ENCODE measurements at regions not wholly inside any gene's neighbourhood (a gene's known extent, or its start where the extent isn't known, plus 50 kb on each side); places are given as distances from the start of the nearest gene placed in this dataset.

DNA sequence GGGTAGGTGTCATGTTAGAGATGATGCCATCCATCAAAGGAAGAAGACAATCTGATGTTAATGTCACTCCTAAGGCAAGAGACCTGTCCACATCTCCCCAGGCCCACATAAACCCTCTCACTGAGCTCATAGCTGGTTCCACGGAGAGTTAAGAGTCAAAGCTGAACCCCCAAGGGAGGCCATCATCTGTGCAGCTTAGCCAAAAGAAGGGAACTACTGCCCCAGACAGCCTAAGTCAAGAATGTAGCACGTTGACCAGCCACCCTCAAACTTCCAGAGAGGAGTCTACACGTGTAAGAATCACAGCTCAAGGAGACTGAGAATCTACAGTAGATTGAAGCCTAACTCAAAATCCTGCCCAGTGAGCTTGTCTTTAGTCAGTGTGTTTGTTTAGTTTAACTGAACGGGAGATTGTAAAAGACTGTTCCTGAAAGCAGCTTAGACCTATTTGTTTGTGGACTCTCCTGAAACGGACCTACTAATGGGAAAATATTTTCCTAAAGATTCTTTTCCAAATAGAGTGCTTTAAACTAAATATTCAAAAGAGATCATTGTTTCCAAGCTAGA is 192.7 kb upstream of the NFE2L3 start:
- TF ChIP-seq, protein P1, sequence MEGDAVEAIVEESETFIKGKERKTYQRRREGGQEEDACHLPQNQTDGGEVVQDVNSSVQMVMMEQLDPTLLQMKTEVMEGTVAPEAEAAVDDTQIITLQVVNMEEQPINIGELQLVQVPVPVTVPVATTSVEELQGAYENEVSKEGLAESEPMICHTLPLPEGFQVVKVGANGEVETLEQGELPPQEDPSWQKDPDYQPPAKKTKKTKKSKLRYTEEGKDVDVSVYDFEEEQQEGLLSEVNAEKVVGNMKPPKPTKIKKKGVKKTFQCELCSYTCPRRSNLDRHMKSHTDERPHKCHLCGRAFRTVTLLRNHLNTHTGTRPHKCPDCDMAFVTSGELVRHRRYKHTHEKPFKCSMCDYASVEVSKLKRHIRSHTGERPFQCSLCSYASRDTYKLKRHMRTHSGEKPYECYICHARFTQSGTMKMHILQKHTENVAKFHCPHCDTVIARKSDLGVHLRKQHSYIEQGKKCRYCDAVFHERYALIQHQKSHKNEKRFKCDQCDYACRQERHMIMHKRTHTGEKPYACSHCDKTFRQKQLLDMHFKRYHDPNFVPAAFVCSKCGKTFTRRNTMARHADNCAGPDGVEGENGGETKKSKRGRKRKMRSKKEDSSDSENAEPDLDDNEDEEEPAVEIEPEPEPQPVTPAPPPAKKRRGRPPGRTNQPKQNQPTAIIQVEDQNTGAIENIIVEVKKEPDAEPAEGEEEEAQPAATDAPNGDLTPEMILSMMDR (conservative IDR thresholded peaks at IDR 0.05 in 1 of 2, IDR thresholded peaks at IDR 0.05 in 1 of 2; ENCODE audit: low read depth in 1 of 2, low read length in 2 of 2): no peak
- TF ChIP-seq EZH2 (IDR thresholded peaks at IDR 0.05; ENCODE audit: low read length, missing control alignments): no peak
